Common myeloid progenitor, CD34-positive (primary cell): ENCODE measurements at regions not wholly inside any gene's neighbourhood (a gene's known extent, or its start where the extent isn't known, plus 50 kb on each side); places are given as distances from the start of the nearest gene placed in this dataset.

Source experiments
- CTCF ChIA-PET: fragments of 350-600 bp; sonication (Branson Sonifier 250); formaldehyde crosslinking; loops from one replicate; lab custom pipeline; 2021; ENCODE audit warnings: antibody characterized with exemption; lab: Charles Lee
- POLR2A ChIA-PET: fragments of 350-600 bp; sonication (Branson Sonifier 250); formaldehyde crosslinking; loops from one replicate; lab custom pipeline; 2021; ENCODE audit warnings: antibody characterized with exemption; lab: Charles Lee
- DNase-seq, 3 donors: peaks; one replicate each; pipeline versions ENCODE4 v3.0.0 to v3.0.0-alpha.2; 2013
- H3K27ac ChIP-seq, 2 experiments: 1 replicate in 1 of 2; 2 replicates in 1 of 2; pipeline ENCODE4 v1.7.0; 2013; ENCODE audit warnings: inconsistent platforms in 2 of 2, low read length in 2 of 2, mild to moderate bottlenecking in 2 of 2, low read depth in 1 of 2, moderate library complexity in 1 of 2; ENCODE audit not compliant: severe bottlenecking in 2 of 2, insufficient read depth in 1 of 2, poor library complexity in 1 of 2
- H3K27me3 ChIP-seq, 5 experiments: replicated peaks in 2 of 5; 1 replicate in 3 of 5; 2 replicates in 2 of 5; pipeline versions ENCODE4 v1.6.1 to v1.7.0; 2013; ENCODE audit warnings: low read length in 4 of 5, mild to moderate bottlenecking in 2 of 5, moderate library complexity in 2 of 5, inconsistent platforms in 1 of 5; ENCODE audit not compliant: insufficient read depth in 5 of 5, control insufficient read depth in 4 of 5
- H3K36me3 ChIP-seq, 4 experiments: 1 replicate in 2 of 4; 2 replicates in 2 of 4; pipeline versions ENCODE4 v1.6.1 to v1.7.0; 2013; ENCODE audit warnings: low read length in 3 of 4, control low read depth in 1 of 4, mild to moderate bottlenecking in 1 of 4; ENCODE audit not compliant: control insufficient read depth in 4 of 4, insufficient read depth in 4 of 4
- H3K4me1 ChIP-seq, 4 experiments: 1 replicate in 3 of 4; 2 replicates in 1 of 4; pipeline versions ENCODE4 v1.6.1 to v1.7.1; 2013; ENCODE audit warnings: low read length in 3 of 4, mild to moderate bottlenecking in 3 of 4, control low read depth in 1 of 4, inconsistent platforms in 1 of 4, moderate library complexity in 1 of 4; ENCODE audit not compliant: control insufficient read depth in 4 of 4, insufficient read depth in 4 of 4; ENCODE audit errors: control extremely low read depth in 1 of 4
- H3K4me3 ChIP-seq, 7 experiments: 1 replicate in 4 of 7; 2 replicates in 3 of 7; pipeline versions ENCODE4 v1.5.1 to v1.7.0; 2013; ENCODE audit warnings: mild to moderate bottlenecking in 7 of 7, low read length in 6 of 7, moderate library complexity in 6 of 7, inconsistent platforms in 2 of 7, low read depth in 2 of 7, control low read depth in 1 of 7; ENCODE audit not compliant: insufficient read depth in 4 of 7, control insufficient read depth in 1 of 7; ENCODE audit errors: extremely low read depth in 1 of 7
- H3K9me3 ChIP-seq, 5 experiments: 1 replicate in 4 of 5; 2 replicates in 1 of 5; pipeline versions ENCODE4 v1.6.1 to v1.7.1; 2013; ENCODE audit warnings: low read length in 4 of 5, mild to moderate bottlenecking in 2 of 5, inconsistent platforms in 1 of 5, low read depth in 1 of 5, moderate library complexity in 1 of 5; ENCODE audit not compliant: control insufficient read depth in 4 of 5, insufficient read depth in 2 of 5; ENCODE audit errors: control extremely low read depth in 1 of 5
- WGBS: methylation state at CpG from one replicate; pipeline ENCODE4 v1.1.5; 2013; ENCODE audit not compliant: insufficient coverage; 5-methylcytosine and 5-hydroxymethylcytosine counted together

- no peak for DNase-seq
- Histone ChIP-seq H3K27ac (no peak overlapping the region), H3K27me3 (peaks cover 0 to 2% (median 0%) of the 10 kb centered on the region in 5 experiments), H3K36me3 (no peaks in the 10 kb centered on the region), H3K4me1 (no peaks in the 10 kb centered on the region), H3K4me3 (no peak overlapping the region), H3K9me3 (no peaks in the 10 kb centered on the region)
- POLR2A ChIA-PET, result no interaction called here
- CTCF ChIA-PET, result no interaction called here
- 100% methylated on average over 1 of the region's 3 CpGs for WGBS
These were observed 114.0 kb downstream of the ALX1 start for GRCh38 chr12:85394065-85394464.

GRCh38 chr12:85394809-85395208, 114.8 kb downstream of the ALX1 start:
- Histone ChIP-seq H3K27ac (no peak overlapping the region), H3K27me3 (peaks cover 0 to 2% (median 0%) of the 10 kb centered on the region in 5 experiments), H3K4me1 (no peaks in the 10 kb centered on the region), H3K36me3 (no peaks in the 10 kb centered on the region), H3K4me3 (no peak overlapping the region), H3K9me3 (no peaks in the 10 kb centered on the region)
- 88% methylated on average over 1 of the region's 3 CpGs for WGBS
- DNase-seq, result no peak
- ChIA-PET CTCF (no interaction called here), POLR2A (no interaction called here)

GRCh38 chr12:85405262-85405661, 125.2 kb downstream of the ALX1 start:
- ChIA-PET CTCF (no interaction called here), POLR2A (no interaction called here)
- no peak for DNase-seq
- Histone ChIP-seq H3K27me3 (peaks cover 0 to 10% (median 0%) of the 10 kb centered on the region in 5 experiments), H3K4me1 (no peaks in the 10 kb centered on the region), H3K4me3 (no peak overlapping the region), H3K9me3 (no peaks in the 10 kb centered on the region), H3K36me3 (no peaks in the 10 kb centered on the region), H3K27ac (no peak overlapping the region)
- 100% methylated on average over 1 of the region's 5 CpGs for WGBS

GRCh38 chr12:85405781-85406522, 125.9 kb downstream of the ALX1 start:
- POLR2A ChIA-PET, result no interaction called here
- H3K36me3 ChIP-seq, result no peaks in the 10 kb centered on the region
- no peak overlapping the region for H3K4me3 ChIP-seq
- H3K27ac ChIP-seq, result no peak overlapping the region
- no peaks in the 10 kb centered on the region for H3K9me3 ChIP-seq
- 65% methylated on average over 3 of the region's 4 CpGs for WGBS
- H3K4me1 ChIP-seq, result no peaks in the 10 kb centered on the region
- CTCF ChIA-PET, result no interaction called here
- peaks cover 0 to 10% (median 0%) of the 10 kb centered on the region in 5 experiments for H3K27me3 ChIP-seq
- DNase-seq, result no peak

DNA sequence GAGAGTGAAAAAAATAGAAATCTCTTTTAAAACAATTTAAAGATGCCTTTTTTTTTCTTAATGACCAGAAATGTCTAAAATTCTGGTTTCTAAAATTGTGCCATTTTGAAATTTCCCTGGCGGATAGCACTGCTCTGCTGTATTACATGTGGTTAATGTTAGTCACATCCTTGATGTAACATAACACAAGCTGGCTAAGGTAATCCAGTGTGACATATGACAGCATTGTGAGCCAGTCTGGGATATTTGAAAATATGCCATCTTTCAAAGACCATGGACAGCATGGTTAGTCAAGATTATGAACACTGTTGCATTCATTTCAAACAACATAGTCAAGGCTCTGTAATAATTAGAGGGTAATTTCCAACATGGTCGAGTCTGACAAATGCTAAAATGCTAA, 133.2 kb downstream of the ALX1 start:
- Histone ChIP-seq H3K9me3 (no peaks in the 10 kb centered on the region), H3K4me1 (no peaks in the 10 kb centered on the region), H3K36me3 (no peaks in the 10 kb centered on the region), H3K27me3 (peaks cover 0 to 5% (median 0%) of the 10 kb centered on the region in 5 experiments), H3K4me3 (no peak overlapping the region), H3K27ac (no peak overlapping the region)
- ChIA-PET CTCF (no interaction called here), POLR2A (no interaction called here)
- no CpG with 5 or more reads among the region's 2 CpGs for WGBS
- no peak for DNase-seq

DNA sequence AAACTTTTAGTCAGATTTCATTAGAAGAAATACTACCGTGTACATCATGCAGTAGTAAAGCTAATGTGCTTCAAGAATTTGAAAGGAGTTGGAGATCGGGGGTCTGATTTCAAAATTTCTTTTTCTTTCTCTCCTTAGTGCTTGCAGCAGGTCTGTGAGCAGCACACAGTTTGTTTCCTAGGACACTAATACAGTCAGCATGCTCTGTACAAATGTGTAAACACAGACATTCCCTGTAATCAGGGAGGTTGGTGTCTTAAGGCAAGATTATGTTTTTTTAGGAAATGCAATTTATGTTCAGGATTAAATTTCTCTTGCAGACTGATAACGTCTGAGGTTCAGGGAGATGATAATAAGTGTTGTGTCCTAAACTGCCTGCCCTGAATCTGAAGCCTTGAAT, 142.7 kb downstream of the ALX1 start:
- H3K27me3 ChIP-seq, result peaks cover 1 to 9% (median 3%) of the 10 kb centered on the region in 5 experiments
- no peak overlapping the region for H3K4me3 ChIP-seq
- 100% methylated on average over 1 of the region's 3 CpGs for WGBS
- peaks cover 0 to 6% (median 4%) of the 10 kb centered on the region in 4 experiments for H3K4me1 ChIP-seq
- no peaks in the 10 kb centered on the region for H3K36me3 ChIP-seq
- POLR2A ChIA-PET, result no interaction called here
- no peaks in the 10 kb centered on the region for H3K9me3 ChIP-seq
- DNase-seq, result no peak
- H3K27ac ChIP-seq, result no peak overlapping the region
- CTCF ChIA-PET, result no interaction called here

DNA sequence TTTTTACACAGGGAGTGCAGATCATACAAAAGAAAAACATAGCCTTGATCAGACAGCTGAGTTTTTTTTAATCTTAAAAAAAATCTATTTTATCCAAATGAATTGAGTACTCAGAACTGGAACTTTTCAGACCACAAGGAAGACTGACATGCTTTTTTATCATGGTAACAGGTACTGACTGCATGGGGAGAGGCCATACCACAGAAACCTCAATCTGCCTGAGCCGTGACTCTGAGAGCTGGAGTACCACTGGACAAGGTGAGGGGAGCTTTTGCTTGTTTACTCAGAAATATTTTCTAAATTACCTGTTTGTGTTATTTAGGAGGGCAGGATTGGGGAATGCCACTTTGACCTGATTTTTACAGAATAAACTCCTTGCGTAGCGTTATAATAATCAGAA, 143.9 kb downstream of the ALX1 start:
- DNase-seq, result peak in 2 of 3 donors; percentile 23 to 50
- peaks cover 2 to 9% (median 5%) of the 10 kb centered on the region in 5 experiments for H3K27me3 ChIP-seq
- no peaks in the 10 kb centered on the region for H3K9me3 ChIP-seq
- POLR2A ChIA-PET, result no interaction called here
- CTCF ChIA-PET, result interaction anchor here (1.0 to 2.3 kb wide), 12 partner anchors 11 to 530 kb away, joined by 3 to 13 read pairs (median 4); no protein-coding TSS in a partner anchor
- H3K36me3 ChIP-seq, result no peaks in the 10 kb centered on the region
- no CpG with 5 or more reads among the region's 3 CpGs for WGBS
- H3K4me3 ChIP-seq, result no peak overlapping the region
- H3K4me1 ChIP-seq, result peaks cover 0 to 6% (median 4%) of the 10 kb centered on the region in 4 experiments
- H3K27ac ChIP-seq, result no peak overlapping the region
